ENCODE measurements at regions not wholly inside any gene's neighbourhood (a gene's known extent, or its start where the extent isn't known, plus 50 kb on each side); places are given as distances from the start of the nearest gene placed in this dataset.

- DNase-seq, result no peak
These were observed 350.0 kb downstream of the AKAIN1 start for GRCh38 chr18:4847056-4847455.

GRCh38 chr18:4844320-4844719, 352.7 kb downstream of the AKAIN1 start:
- DNase-seq, result no peak

- DNase-seq, result no peak
These were observed 353.3 kb downstream of the AKAIN1 start for GRCh38 chr18:4843771-4844170.

GRCh38 chr18:4842751-4843150, 354.3 kb downstream of the AKAIN1 start:
- no peak for DNase-seq

- no peak for DNase-seq
These were observed 354.8 kb downstream of the AKAIN1 start for GRCh38 chr18:4842287-4842686.

GRCh38 chr18:4839639-4840038, 357.4 kb downstream of the AKAIN1 start:
- DNase-seq, result no peak

- no peak for DNase-seq
These were observed 360.9 kb downstream of the AKAIN1 start for GRCh38 chr18:4836141-4836540.

GRCh38 chr18:4831791-4832375, 365.2 kb downstream of the AKAIN1 start:
- no peak for DNase-seq

GRCh38 chr18:4831127-4831526, 365.9 kb downstream of the AKAIN1 start:
- DNase-seq, result no peak

GRCh38 chr18:4823091-4823490, 368.0 kb upstream of the DLGAP1 start:
- no peak for DNase-seq

- DNase-seq, result no peak
These were observed 366.7 kb upstream of the DLGAP1 start for GRCh38 chr18:4821801-4822200.

GRCh38 chr18:4817665-4818064, 362.6 kb upstream of the DLGAP1 start:
- no peak for DNase-seq

- DNase-seq, result no peak
These were observed 358.6 kb upstream of the DLGAP1 start for GRCh38 chr18:4813708-4814107.

GRCh38 chr18:4808891-4809290, 353.8 kb upstream of the DLGAP1 start:
- no peak for DNase-seq

- no peak for DNase-seq
These were observed 352.6 kb upstream of the DLGAP1 start for GRCh38 chr18:4807604-4808293.

GRCh38 chr18:4806331-4806730, 351.2 kb upstream of the DLGAP1 start:
- no peak for DNase-seq

GRCh38 chr18:4802296-4802695, 347.2 kb upstream of the DLGAP1 start:
- no peak for DNase-seq

GRCh38 chr18:4801151-4801550, 346.0 kb upstream of the DLGAP1 start:
- no peak for DNase-seq

GRCh38 chr18:4797002-4797685, 342.0 kb upstream of the DLGAP1 start:
- DNase-seq, result no peak

- DNase-seq, result no peak
These were observed 334.4 kb upstream of the DLGAP1 start for GRCh38 chr18:4789506-4789905.

- no peak for DNase-seq
These were observed 326.8 kb upstream of the DLGAP1 start for GRCh38 chr18:4781873-4782272.

GRCh38 chr18:4765401-4765800, 310.3 kb upstream of the DLGAP1 start:
- DNase-seq, result no peak

GRCh38 chr18:4762330-4762729, 307.2 kb upstream of the DLGAP1 start:
- no peak for DNase-seq

- DNase-seq, result no peak
These were observed 303.9 kb upstream of the DLGAP1 start for GRCh38 chr18:4758980-4759379.
